ENCODE measurements at regions not wholly inside any gene's neighbourhood (a gene's known extent, or its start where the extent isn't known, plus 50 kb on each side); places are given as distances from the start of the nearest gene placed in this dataset.

DNA sequence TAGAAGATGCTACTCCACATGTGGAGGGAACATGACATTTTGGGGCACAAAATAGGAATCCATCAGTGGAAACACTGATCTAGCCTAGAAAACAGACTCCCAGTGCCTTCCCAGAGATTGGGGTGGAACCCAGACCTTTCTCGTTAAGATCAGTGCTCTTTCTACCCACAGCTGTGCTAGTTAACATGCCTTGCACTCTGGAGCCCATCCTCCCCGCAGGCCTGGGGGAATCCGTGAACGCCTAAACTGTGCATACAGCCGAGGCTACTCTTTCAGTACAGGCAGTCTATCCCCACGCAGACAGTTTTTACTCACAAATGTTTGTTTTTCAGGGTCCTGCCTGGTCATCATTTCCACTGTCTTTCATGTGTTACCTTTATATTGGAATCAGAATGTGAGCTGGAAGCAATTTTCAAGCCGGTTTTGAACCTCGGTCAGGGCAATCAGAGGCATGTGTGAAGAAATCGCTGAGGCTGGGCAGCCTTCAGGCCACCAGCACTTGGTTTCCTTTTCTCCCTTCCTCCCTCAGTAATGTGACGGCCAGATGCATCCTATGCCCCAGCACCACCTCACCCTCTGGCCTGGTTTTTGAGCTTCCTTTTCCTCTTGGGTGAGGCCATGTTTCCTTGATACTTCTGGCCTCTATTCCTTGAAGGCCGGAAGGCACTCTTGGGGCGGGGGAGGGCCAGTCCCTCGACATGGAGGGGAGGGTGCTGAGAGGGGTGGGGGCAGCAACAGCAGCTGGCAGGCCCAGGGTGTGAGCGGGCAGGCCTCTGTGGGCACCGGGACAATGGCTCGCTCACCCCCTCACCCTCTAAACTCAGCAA is 123.6 kb upstream of the GALNT15 start:
- ChIA-PET CTCF (interaction anchor here (0.7 to 2.6 kb wide), 5 partner anchors 8 to 240 kb away, joined by 3 to 17 read pairs (median 4); no protein-coding TSS in a partner anchor), POLR2A (no interaction called here)
- Histone ChIP-seq H3K9me3 (ENCODE audit: control extremely low read depth in 1 of 3, control insufficient read depth in 2 of 3, insufficient read depth in 1 of 3, low read length in 2 of 3) (no peaks in the 10 kb centered on the region), H3K4me3 (ENCODE audit: control extremely low read depth in 1 of 5, extremely low read depth in 1 of 5, insufficient read depth in 1 of 5, low read depth in 2 of 5, low read length in 4 of 5) (no peak overlapping the region), H3K36me3 (replicated peaks in 1 of 2; ENCODE audit: control extremely low read depth in 1 of 2, control insufficient read depth in 1 of 2, extremely low read depth in 1 of 2, insufficient read depth in 2 of 2, low read length in 1 of 2) (no peaks in the 10 kb centered on the region), H3K79me2 (ENCODE audit: control insufficient read depth, insufficient read depth, low read length) (no peaks in the 10 kb centered on the region), H2AFZ (ENCODE audit: insufficient read depth, low read depth, low read length, poor library complexity, severe bottlenecking) (no peak overlapping the region), H3K27ac (ENCODE audit: low read length in 2 of 2) (no peak overlapping the region), H4K20me1 (ENCODE audit: control insufficient read depth, insufficient read depth, low read length, poor library complexity, severe bottlenecking) (no peaks in the 10 kb centered on the region), H3K4me2 (replicated peaks; ENCODE audit: low read depth, low read length, poor library complexity, severe bottlenecking) (no peak overlapping the region), H3K4me1 (ENCODE audit: control insufficient read depth in 2 of 2, insufficient read depth in 2 of 2, low read length in 2 of 2) (no peaks in the 10 kb centered on the region), H3K27me3 (replicated peaks in 1 of 4; ENCODE audit: control extremely low read depth in 1 of 4, control insufficient read depth in 3 of 4, insufficient read depth in 4 of 4, low read length in 3 of 4) (no peaks in the 10 kb centered on the region), H3K9ac (ENCODE audit: low read length) (no peak overlapping the region)
- no peak for DNase-seq
- H3K27ac Mint-ChIP-seq = no peak overlapping the region
- intact Hi-C loops (cut with micrococcal nuclease) = no loop called here
- no peak overlapping the region for H3K4me3 Mint-ChIP-seq
- 49% methylated on average over 13 of the region's 16 CpGs for WGBS (ENCODE audit: insufficient coverage)
- no peak for ATAC-seq (ENCODE audit: low read depth)
- no peak for TF ChIP-seq EZH2 (IDR thresholded peaks at IDR 0.05; ENCODE audit: borderline replicate concordance, insufficient read depth, low read depth, low read length, poor library complexity, severe bottlenecking)
- TF ChIP-seq, protein P1, sequence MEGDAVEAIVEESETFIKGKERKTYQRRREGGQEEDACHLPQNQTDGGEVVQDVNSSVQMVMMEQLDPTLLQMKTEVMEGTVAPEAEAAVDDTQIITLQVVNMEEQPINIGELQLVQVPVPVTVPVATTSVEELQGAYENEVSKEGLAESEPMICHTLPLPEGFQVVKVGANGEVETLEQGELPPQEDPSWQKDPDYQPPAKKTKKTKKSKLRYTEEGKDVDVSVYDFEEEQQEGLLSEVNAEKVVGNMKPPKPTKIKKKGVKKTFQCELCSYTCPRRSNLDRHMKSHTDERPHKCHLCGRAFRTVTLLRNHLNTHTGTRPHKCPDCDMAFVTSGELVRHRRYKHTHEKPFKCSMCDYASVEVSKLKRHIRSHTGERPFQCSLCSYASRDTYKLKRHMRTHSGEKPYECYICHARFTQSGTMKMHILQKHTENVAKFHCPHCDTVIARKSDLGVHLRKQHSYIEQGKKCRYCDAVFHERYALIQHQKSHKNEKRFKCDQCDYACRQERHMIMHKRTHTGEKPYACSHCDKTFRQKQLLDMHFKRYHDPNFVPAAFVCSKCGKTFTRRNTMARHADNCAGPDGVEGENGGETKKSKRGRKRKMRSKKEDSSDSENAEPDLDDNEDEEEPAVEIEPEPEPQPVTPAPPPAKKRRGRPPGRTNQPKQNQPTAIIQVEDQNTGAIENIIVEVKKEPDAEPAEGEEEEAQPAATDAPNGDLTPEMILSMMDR (IDR thresholded peaks at IDR 0.05) = no peak
- H3K4me1 Mint-ChIP-seq = no peaks in the 10 kb centered on the region
- H3K9me3 Mint-ChIP-seq (ENCODE audit: insufficient read depth) = no peaks in the 10 kb centered on the region
- peaks cover 6% of the 10 kb centered on the region for H3K27me3 Mint-ChIP-seq

DNA sequence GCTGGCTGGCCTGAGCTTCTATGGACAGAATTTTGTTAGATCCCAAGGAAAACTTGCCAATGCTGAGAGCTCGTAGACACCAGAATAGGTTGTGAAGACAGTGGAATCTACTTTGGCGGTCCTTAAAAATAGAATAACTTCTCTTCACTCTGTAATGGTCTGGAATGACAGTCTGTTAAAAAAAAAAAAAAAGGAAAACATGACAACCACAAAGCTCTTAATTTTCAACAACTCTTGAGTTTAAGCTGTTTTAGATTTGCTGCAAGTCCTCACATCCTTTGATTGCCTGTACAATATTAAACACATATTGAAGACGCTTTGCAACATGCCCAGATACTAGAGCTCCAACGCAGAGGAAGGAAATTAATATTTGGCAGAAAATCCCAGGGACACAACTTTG is 122.8 kb upstream of the GALNT15 start:
- CTCF ChIA-PET = interaction anchor here (0.6 to 1.5 kb wide), 2 partner anchors 191 to 239 kb away, joined by 3 to 4 read pairs; no protein-coding TSS in a partner anchor
- no peak for ATAC-seq (ENCODE audit: low read depth)
- H3K4me1 Mint-ChIP-seq = no peaks in the 10 kb centered on the region
- Histone ChIP-seq H2AFZ (ENCODE audit: insufficient read depth, low read depth, low read length, poor library complexity, severe bottlenecking) (no peak overlapping the region), H3K27me3 (replicated peaks in 1 of 4; ENCODE audit: control extremely low read depth in 1 of 4, control insufficient read depth in 3 of 4, insufficient read depth in 4 of 4, low read length in 3 of 4) (no peaks in the 10 kb centered on the region), H3K27ac (ENCODE audit: low read length in 2 of 2) (no peak overlapping the region), H3K36me3 (replicated peaks in 1 of 2; ENCODE audit: control extremely low read depth in 1 of 2, control insufficient read depth in 1 of 2, extremely low read depth in 1 of 2, insufficient read depth in 2 of 2, low read length in 1 of 2) (no peaks in the 10 kb centered on the region), H4K20me1 (ENCODE audit: control insufficient read depth, insufficient read depth, low read length, poor library complexity, severe bottlenecking) (no peaks in the 10 kb centered on the region), H3K9me3 (ENCODE audit: control extremely low read depth in 1 of 3, control insufficient read depth in 2 of 3, insufficient read depth in 1 of 3, low read length in 2 of 3) (no peaks in the 10 kb centered on the region), H3K79me2 (ENCODE audit: control insufficient read depth, insufficient read depth, low read length) (no peaks in the 10 kb centered on the region), H3K4me2 (replicated peaks; ENCODE audit: low read depth, low read length, poor library complexity, severe bottlenecking) (no peak overlapping the region), H3K4me1 (ENCODE audit: control insufficient read depth in 2 of 2, insufficient read depth in 2 of 2, low read length in 2 of 2) (no peaks in the 10 kb centered on the region), H3K4me3 (ENCODE audit: control extremely low read depth in 1 of 5, extremely low read depth in 1 of 5, insufficient read depth in 1 of 5, low read depth in 2 of 5, low read length in 4 of 5) (no peak overlapping the region), H3K9ac (ENCODE audit: low read length) (no peak overlapping the region)
- peaks cover 3% of the 10 kb centered on the region for H3K27me3 Mint-ChIP-seq
- intact Hi-C loops (cut with micrococcal nuclease) = no loop called here
- TF ChIP-seq, protein P1 (IDR thresholded peaks at IDR 0.05) = no peak
- no peak for TF ChIP-seq EZH2 (IDR thresholded peaks at IDR 0.05; ENCODE audit: borderline replicate concordance, insufficient read depth, low read depth, low read length, poor library complexity, severe bottlenecking)
- no peak overlapping the region for H3K27ac Mint-ChIP-seq
- no peak overlapping the region for H3K4me3 Mint-ChIP-seq
- DNase-seq = no peak
- H3K9me3 Mint-ChIP-seq (ENCODE audit: insufficient read depth) = no peaks in the 10 kb centered on the region
- POLR2A ChIA-PET = no interaction called here
- WGBS (ENCODE audit: insufficient coverage) = no CpG with 5 or more reads among the region's 4 CpGs
